ENCODE measurements at regions not wholly inside any gene's neighbourhood (a gene's known extent, or its start where the extent isn't known, plus 50 kb on each side); places are given as distances from the start of the nearest gene placed in this dataset.

GRCh38 chr12:118690506-118690905 is 290.8 kb upstream of the SRRM4 start:
- no peak overlapping the region for H3K27ac ChIP-seq (ENCODE audit: low read depth, low read length)
- RAD21 ChIA-PET (ENCODE audit: low non-redundant PET in 1 of 2, low total read pairs in 2 of 2, uncharacterized antibody in 2 of 2, unreplicated experiment in 2 of 2), result no interaction called here
- no peak overlapping the region for H3K4me2 ChIP-seq (ENCODE audit: low read length)
- H3K4me3 ChIP-seq (replicated peaks in 1 of 2; ENCODE audit: low read depth in 1 of 2, low read length in 2 of 2), result no peak overlapping the region
- POLR2A ChIA-PET, result no interaction called here
- no peaks in the 10 kb centered on the region for H3K79me2 ChIP-seq (ENCODE audit: insufficient read depth, low read length)
- no peak for ATAC-seq
- H3K4me1 ChIP-seq (ENCODE audit: control insufficient read depth in 1 of 2, insufficient read depth in 2 of 2, low read length in 2 of 2), result no peaks in the 10 kb centered on the region
- no peaks in the 10 kb centered on the region for H3K9me2 ChIP-seq (ENCODE audit: insufficient read depth)
- CTCF ChIA-PET, result no interaction called here
- H3K36me3 ChIP-seq (ENCODE audit: control insufficient read depth in 1 of 2, insufficient read depth in 2 of 2, low read length in 2 of 2), result no peaks in the 10 kb centered on the region
- no TSS peak for BruUV-seq (replicated peaks)
- no peak overlapping the region for H2AFZ ChIP-seq (ENCODE audit: low read depth, low read length, poor library complexity, severe bottlenecking)
- intact Hi-C loops (cut with micrococcal nuclease), result no loop called here
- H3K27me3 ChIP-seq (ENCODE audit: insufficient read depth, low read length), result no peaks in the 10 kb centered on the region
- TF ChIP-seq EZH2phosphoT487 (IDR thresholded peaks at IDR 0.05; ENCODE audit: borderline replicate concordance) (no peak), TCF7L2 (IDR thresholded peaks at IDR 0.05; ENCODE audit: borderline replicate concordance, extremely low read depth, insufficient read depth, insufficient read length) (no peak), SP1 (IDR thresholded peaks at IDR 0.05; ENCODE audit: low read depth) (no peak), ZNF274 (IDR thresholded peaks at IDR 0.05; ENCODE audit: low read depth, low read length) (no peak), RAD21 (IDR thresholded peaks at IDR 0.05; ENCODE audit: low read depth) (no peak)
- TF ChIP-seq, protein P1, sequence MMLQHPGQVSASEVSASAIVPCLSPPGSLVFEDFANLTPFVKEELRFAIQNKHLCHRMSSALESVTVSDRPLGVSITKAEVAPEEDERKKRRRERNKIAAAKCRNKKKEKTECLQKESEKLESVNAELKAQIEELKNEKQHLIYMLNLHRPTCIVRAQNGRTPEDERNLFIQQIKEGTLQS (IDR thresholded peaks at IDR 0.05), result no peak
- no peaks in the 10 kb centered on the region for H3K9me3 ChIP-seq (ENCODE audit: control insufficient read depth in 1 of 2, insufficient read depth in 1 of 2, low read depth in 1 of 2, low read length in 2 of 2)
- H4K20me1 ChIP-seq (ENCODE audit: insufficient read depth), result no peaks in the 10 kb centered on the region
- no peak overlapping the region for H3K9ac ChIP-seq (ENCODE audit: low read length)
- DNase-seq (ENCODE audit: low read depth, low spot score), result no peak

DNA sequence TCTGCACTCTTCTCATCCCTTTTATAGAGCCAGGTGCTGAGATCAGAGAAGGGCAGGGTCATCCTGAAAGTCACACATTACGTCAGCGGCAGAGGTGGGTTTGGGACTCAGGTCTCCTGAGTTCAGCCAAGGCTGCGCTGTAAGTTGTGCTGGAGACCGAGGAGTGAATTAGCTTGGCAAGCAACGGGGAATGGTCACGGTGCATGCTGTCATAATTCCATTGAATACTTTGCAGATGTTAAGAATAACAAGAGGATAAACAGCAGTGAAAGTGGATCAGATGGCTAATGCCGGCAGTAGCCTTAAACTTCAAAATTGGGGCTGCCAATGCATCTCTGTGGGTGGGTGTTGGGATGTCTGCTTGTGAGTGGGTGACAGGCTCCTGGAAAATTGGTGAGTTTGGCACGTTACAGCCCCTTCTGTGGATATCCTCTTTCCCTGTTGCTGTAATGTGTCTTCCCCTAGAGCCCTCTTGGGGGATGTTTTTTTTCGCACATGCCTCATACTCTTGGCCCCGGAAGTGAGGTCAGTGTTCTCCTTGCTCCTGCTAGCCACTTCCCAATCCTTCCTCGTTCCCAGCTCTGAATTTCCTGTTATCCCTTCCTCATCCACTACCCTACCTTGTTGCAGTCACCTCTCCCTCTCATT is 287.1 kb upstream of the SRRM4 start:
- ATAC-seq, result no peak
- Histone ChIP-seq H3K4me1 (ENCODE audit: control insufficient read depth in 1 of 2, insufficient read depth in 2 of 2, low read length in 2 of 2) (no peaks in the 10 kb centered on the region), H4K20me1 (ENCODE audit: insufficient read depth) (no peaks in the 10 kb centered on the region), H3K9ac (ENCODE audit: low read length) (no peak overlapping the region), H3K9me3 (ENCODE audit: control insufficient read depth in 1 of 2, insufficient read depth in 1 of 2, low read depth in 1 of 2, low read length in 2 of 2) (no peaks in the 10 kb centered on the region), H3K27me3 (ENCODE audit: insufficient read depth, low read length) (no peaks in the 10 kb centered on the region), H2AFZ (ENCODE audit: low read depth, low read length, poor library complexity, severe bottlenecking) (no peak overlapping the region), H3K9me2 (ENCODE audit: insufficient read depth) (no peaks in the 10 kb centered on the region), H3K27ac (ENCODE audit: low read depth, low read length) (no peak overlapping the region), H3K36me3 (ENCODE audit: control insufficient read depth in 1 of 2, insufficient read depth in 2 of 2, low read length in 2 of 2) (no peaks in the 10 kb centered on the region), H3K4me3 (replicated peaks in 1 of 2; ENCODE audit: low read depth in 1 of 2, low read length in 2 of 2) (no peak overlapping the region), H3K4me2 (ENCODE audit: low read length) (no peak overlapping the region), H3K79me2 (ENCODE audit: insufficient read depth, low read length) (no peaks in the 10 kb centered on the region)
- ChIA-PET RAD21 (ENCODE audit: low non-redundant PET in 1 of 2, low total read pairs in 2 of 2, uncharacterized antibody in 2 of 2, unreplicated experiment in 2 of 2) (no interaction called here), CTCF (no interaction called here), POLR2A (no interaction called here)
- no peak for TF ChIP-seq CEBPB (IDR thresholded peaks at IDR 0.05; ENCODE audit: low read depth)
- no peak for TF ChIP-seq ZNF274 (IDR thresholded peaks at IDR 0.05; ENCODE audit: low read depth, low read length)
- DNase-seq (ENCODE audit: low read depth, low spot score), result no peak
- intact Hi-C loops (cut with micrococcal nuclease), result no loop called here
- BruUV-seq (replicated peaks), result no TSS peak

Measured in HCT116 (cell line).